Testis (tissue), 2 donors: ENCODE measurements at regions not wholly inside any gene's neighbourhood (a gene's known extent, or its start where the extent isn't known, plus 50 kb on each side); places are given as distances from the start of the nearest gene placed in this dataset.

Source experiments
- DNase-seq: peaks from one replicate; pipeline ENCODE4 v3.0.0-alpha.2; 2019
- H3K27ac ChIP-seq, 2 donors: fragments of 200-600 bp; sonication (generic); one replicate each; pipeline ENCODE4 v1.5.1; 2019
- H3K27me3 ChIP-seq: fragments of 200-600 bp; sonication (generic); one replicate; pipeline ENCODE4 v1.5.1; 2019
- H3K36me3 ChIP-seq: fragments of 200-600 bp; sonication (generic); one replicate; pipeline ENCODE4 v1.5.1; 2017; ENCODE audit warnings: low read depth; ENCODE audit errors: missing control alignments
- H3K4me1 ChIP-seq: fragments of 200-600 bp; sonication (generic); one replicate; pipeline ENCODE4 v1.5.1; 2019
- H3K4me3 ChIP-seq, 2 donors: fragments of 200-600 bp; sonication (generic); one replicate each; pipeline ENCODE4 v1.5.1; 2017 to 2019
- H3K9me3 ChIP-seq: fragments of 200-600 bp; sonication (generic); one replicate; pipeline ENCODE4 v1.5.1; 2017
- POLR2A ChIP-seq: fragments of 450-650 bp; IDR thresholded peaks from one replicate; pipeline ENCODE4 v1.6.1; 2017; ENCODE audit warnings: antibody characterized with exemption, mild to moderate bottlenecking, moderate library complexity
- WGBS, 2 donors: methylation state at CpG; one replicate each; pipeline ENCODE4 v1.1.5; 2018; 5-methylcytosine and 5-hydroxymethylcytosine counted together
- intact Hi-C: fragments of 100-400 bp; cut with DNase I; formaldehyde crosslinking; loops from one replicate; pipeline ENCODE4 v1.15.1; 2023; ENCODE audit warnings: low total_unique reads
- TF ChIP-seq, protein P1 (sequence below), 3 experiments: fragments of 450-650 bp in 2 of 3; fragments of 200-600 bp in 1 of 3; sonication (generic) in 1 of 3; IDR thresholded peaks; one replicate each; pipeline ENCODE4 v1.5.1; 2016 to 2019; ENCODE audit warnings: antibody characterized with exemption in 3 of 3, mild to moderate bottlenecking in 2 of 3, moderate library complexity in 1 of 3

DNA sequence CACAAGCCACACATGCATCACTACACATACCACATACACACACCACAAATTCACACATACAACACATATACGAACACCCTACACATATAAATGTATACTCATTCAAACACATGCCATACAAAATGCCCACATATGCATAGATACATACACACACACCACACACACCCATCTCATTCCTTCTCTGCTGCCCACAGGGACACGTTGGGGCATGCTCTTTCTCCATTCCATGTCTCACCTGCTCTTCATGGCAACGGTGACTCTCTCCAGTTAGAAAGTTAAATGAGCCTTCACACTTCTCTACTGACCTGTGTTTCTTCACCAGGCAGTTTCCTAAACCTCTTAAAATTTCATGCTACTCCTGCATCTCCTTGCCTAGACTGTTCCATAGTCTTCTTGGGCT is 1194.8 kb downstream of the BCL11B start:
- intact Hi-C loops, result no loop called here
- Histone ChIP-seq H3K4me3 (no peak overlapping the region), H3K4me1 (no peaks in the 10 kb centered on the region), H3K36me3 (no peaks in the 10 kb centered on the region), H3K9me3 (no peaks in the 10 kb centered on the region), H3K27ac (no peak overlapping the region), H3K27me3 (no peaks in the 10 kb centered on the region)
- 85% methylated on average over 3 of the region's 3 CpGs for WGBS, 2 donors
- no peak for DNase-seq
- TF ChIP-seq, protein P1, sequence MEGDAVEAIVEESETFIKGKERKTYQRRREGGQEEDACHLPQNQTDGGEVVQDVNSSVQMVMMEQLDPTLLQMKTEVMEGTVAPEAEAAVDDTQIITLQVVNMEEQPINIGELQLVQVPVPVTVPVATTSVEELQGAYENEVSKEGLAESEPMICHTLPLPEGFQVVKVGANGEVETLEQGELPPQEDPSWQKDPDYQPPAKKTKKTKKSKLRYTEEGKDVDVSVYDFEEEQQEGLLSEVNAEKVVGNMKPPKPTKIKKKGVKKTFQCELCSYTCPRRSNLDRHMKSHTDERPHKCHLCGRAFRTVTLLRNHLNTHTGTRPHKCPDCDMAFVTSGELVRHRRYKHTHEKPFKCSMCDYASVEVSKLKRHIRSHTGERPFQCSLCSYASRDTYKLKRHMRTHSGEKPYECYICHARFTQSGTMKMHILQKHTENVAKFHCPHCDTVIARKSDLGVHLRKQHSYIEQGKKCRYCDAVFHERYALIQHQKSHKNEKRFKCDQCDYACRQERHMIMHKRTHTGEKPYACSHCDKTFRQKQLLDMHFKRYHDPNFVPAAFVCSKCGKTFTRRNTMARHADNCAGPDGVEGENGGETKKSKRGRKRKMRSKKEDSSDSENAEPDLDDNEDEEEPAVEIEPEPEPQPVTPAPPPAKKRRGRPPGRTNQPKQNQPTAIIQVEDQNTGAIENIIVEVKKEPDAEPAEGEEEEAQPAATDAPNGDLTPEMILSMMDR (IDR thresholded peaks at IDR 0.05), result no peak
- no peak for TF ChIP-seq POLR2A

DNA sequence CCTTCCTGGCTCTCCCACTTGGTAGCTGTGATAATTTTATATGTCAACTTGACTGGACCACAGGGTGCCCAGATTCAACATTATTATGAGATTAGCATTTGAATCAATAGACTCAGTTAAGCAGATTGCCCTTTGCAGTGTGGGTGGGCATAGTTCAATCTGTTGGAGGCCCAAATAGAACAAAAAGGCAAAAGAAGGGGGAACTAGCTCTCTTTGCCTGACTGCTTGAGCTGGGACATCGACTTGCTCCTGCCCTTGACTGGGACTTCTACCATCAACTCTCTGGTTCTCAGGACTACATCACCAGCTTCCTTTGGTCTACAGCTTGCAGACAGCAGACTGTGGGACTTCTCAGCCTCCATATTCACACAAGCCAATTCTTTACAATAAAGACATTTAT is 1189.2 kb downstream of the BCL11B start:
- TF ChIP-seq POLR2A, result no peak
- TF ChIP-seq, protein P1 (IDR thresholded peaks at IDR 0.05), result no peak
- WGBS, 2 donors, result 83 to 100% methylated on average over 1 of the region's 1 CpG

DNA sequence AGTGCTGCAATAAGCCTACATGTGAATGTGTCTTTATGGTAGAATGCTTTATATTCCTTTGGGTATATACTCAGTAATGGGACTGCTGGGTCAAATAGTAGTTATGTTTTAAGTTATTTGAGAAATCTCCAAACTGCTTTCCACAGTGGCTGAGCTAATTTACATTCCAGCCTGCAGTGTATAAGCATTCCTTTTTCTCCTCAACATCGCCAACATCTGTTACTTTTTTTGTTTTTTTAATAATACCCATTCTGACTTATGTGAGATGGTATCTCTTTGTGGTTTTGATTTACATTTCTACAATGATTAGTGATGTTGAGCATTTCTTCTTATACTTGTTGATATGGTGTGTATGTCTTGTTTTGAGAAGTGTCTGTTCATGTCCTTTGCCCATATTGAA is 1186.2 kb downstream of the BCL11B start:
- no peak for DNase-seq
- WGBS, 2 donors, result 93 to 94% methylated on average over 1 of the region's 1 CpG
- H3K36me3 ChIP-seq, result no peaks in the 10 kb centered on the region
- TF ChIP-seq, protein P1 (IDR thresholded peaks at IDR 0.05), result no peak
- TF ChIP-seq POLR2A, result no peak
- H3K9me3 ChIP-seq, result no peaks in the 10 kb centered on the region
- no peaks in the 10 kb centered on the region for H3K4me1 ChIP-seq
- H3K27me3 ChIP-seq, result no peaks in the 10 kb centered on the region
- H3K4me3 ChIP-seq, result no peak overlapping the region
- intact Hi-C loops, result no loop called here
- H3K27ac ChIP-seq, result no peak overlapping the region

More for the DNA sequence above, 1189.2 kb downstream of the BCL11B start:
- Histone ChIP-seq H3K4me1 (no peaks in the 10 kb centered on the region), H3K9me3 (no peaks in the 10 kb centered on the region), H3K27me3 (no peaks in the 10 kb centered on the region), H3K4me3 (no peak overlapping the region), H3K36me3 (no peaks in the 10 kb centered on the region), H3K27ac (no peak overlapping the region)
- intact Hi-C loops, result no loop called here
- no peak for DNase-seq

DNA sequence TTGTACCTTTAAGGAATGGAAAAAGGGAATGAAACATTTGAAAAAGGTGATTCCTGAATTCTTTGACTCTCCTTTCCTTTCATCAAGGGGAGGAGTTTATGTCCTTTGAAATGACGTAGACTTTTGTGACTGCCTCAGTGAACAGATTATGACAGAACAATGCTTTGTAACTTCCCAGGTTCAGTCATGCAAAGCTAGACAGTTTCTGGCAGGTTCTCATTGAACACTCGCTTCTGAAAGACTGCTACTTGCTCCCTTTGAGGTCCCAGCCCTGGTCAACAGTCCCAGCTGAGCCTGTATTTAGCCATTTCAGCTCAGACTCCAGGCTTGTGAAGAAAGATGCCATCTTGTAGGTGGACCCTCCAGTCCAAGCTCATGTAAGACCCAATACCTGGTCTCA is 1178.9 kb downstream of the BCL11B start:
- Histone ChIP-seq H3K9me3 (no peaks in the 10 kb centered on the region), H3K4me1 (no peaks in the 10 kb centered on the region), H3K4me3 (no peak overlapping the region), H3K27ac (no peak overlapping the region), H3K36me3 (no peaks in the 10 kb centered on the region), H3K27me3 (no peaks in the 10 kb centered on the region)
- intact Hi-C loops, result no loop called here
- TF ChIP-seq POLR2A, result no peak
- TF ChIP-seq, protein P1 (IDR thresholded peaks at IDR 0.05), result no peak
- no peak for DNase-seq
- WGBS, 2 donors, result 75 to 79% methylated on average over 2 of the region's 2 CpGs

DNA sequence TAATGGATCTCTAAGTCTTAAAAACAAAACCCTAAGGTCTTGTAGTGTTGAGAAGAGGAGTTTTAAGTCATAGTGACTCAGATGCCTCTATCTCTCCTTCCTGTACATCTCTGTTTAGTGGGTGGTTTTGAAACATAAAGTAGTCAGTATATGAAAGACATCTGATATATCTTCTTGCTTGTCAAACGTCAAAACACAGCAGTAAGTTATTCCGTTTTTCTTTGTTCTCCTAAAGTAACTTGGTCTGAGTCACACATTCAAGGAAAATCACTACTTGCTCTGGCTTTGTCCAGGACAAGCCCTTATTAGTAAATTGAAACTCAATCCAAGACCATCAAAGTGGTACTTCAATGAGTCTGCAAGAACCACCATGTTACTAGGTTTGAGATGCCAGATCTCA is 1172.5 kb downstream of the BCL11B start:
- Histone ChIP-seq H3K27me3 (no peaks in the 10 kb centered on the region), H3K4me1 (no peaks in the 10 kb centered on the region), H3K27ac (no peak overlapping the region), H3K4me3 (no peak overlapping the region), H3K36me3 (no peaks in the 10 kb centered on the region), H3K9me3 (no peaks in the 10 kb centered on the region)
- intact Hi-C loops, result no loop called here
- TF ChIP-seq, protein P1 (IDR thresholded peaks at IDR 0.05), result no peak
- TF ChIP-seq POLR2A, result no peak
- WGBS, 2 donors, result 79 to 88% methylated on average over 2 of the region's 2 CpGs
- DNase-seq, result no peak
